Suprapubic skin (tissue), 4 donors: ENCODE measurements at regions not wholly inside any gene's neighbourhood (a gene's known extent, or its start where the extent isn't known, plus 50 kb on each side); places are given as distances from the start of the nearest gene placed in this dataset.

ENCODE experiments used
- DNase-seq, 2 donors: peaks; one replicate each; pipeline ENCODE4 v3.0.0-alpha.2; 2019; ENCODE audit warnings: low spot score in 2 of 2
- H3K27ac ChIP-seq: fragments of 200-600 bp; sonication (generic); one replicate; pipeline ENCODE4 v1.5.1; 2019
- H3K27me3 ChIP-seq: fragments of 200-600 bp; sonication (generic); one replicate; pipeline ENCODE4 v1.5.1; 2019
- H3K36me3 ChIP-seq: fragments of 200-600 bp; sonication (generic); one replicate; pipeline ENCODE4 v1.5.1; 2019
- H3K4me1 ChIP-seq: fragments of 200-600 bp; sonication (generic); one replicate; pipeline ENCODE4 v1.5.1; 2019
- H3K4me3 ChIP-seq: fragments of 200-600 bp; sonication (generic); one replicate; pipeline ENCODE4 v1.5.1; 2019; ENCODE audit warnings: mild to moderate bottlenecking
- H3K9me3 ChIP-seq: fragments of 200-600 bp; sonication (generic); one replicate; pipeline ENCODE4 v1.5.1; 2019
- EP300 ChIP-seq: sonication (generic); formaldehyde crosslinking; IDR thresholded peaks from one replicate; pipeline ENCODE4 v1.6.1; 2017; ENCODE audit warnings: antibody characterized with exemption
- POLR2A ChIP-seq, 2 donors: fragments of 450-650 bp; IDR thresholded peaks; one replicate each; pipeline ENCODE4 v1.6.1; 2017; ENCODE audit warnings: antibody characterized with exemption in 2 of 2, mild to moderate bottlenecking in 2 of 2, moderate library complexity in 2 of 2
- POLR2AphosphoS5 ChIP-seq, 3 donors: sonication (generic); formaldehyde crosslinking; IDR thresholded peaks; one replicate each; pipeline ENCODE4 v1.6.1; 2017; ENCODE audit warnings: antibody characterized with exemption in 3 of 3
- WGBS: methylation state at CpG from one replicate; pipeline ENCODE4 v1.1.5; 2018; 5-methylcytosine and 5-hydroxymethylcytosine counted together
- TF ChIP-seq, protein P1 (sequence below), 2 donors: fragments of 200-600 bp in 1 of 2; fragments of 450-650 bp in 1 of 2; sonication (generic) in 1 of 2; IDR thresholded peaks; one replicate each; pipeline ENCODE4 v1.5.1; 2016 to 2019; ENCODE audit warnings: antibody characterized with exemption in 2 of 2, mild to moderate bottlenecking in 1 of 2, moderate library complexity in 1 of 2

- TF ChIP-seq, protein P1, sequence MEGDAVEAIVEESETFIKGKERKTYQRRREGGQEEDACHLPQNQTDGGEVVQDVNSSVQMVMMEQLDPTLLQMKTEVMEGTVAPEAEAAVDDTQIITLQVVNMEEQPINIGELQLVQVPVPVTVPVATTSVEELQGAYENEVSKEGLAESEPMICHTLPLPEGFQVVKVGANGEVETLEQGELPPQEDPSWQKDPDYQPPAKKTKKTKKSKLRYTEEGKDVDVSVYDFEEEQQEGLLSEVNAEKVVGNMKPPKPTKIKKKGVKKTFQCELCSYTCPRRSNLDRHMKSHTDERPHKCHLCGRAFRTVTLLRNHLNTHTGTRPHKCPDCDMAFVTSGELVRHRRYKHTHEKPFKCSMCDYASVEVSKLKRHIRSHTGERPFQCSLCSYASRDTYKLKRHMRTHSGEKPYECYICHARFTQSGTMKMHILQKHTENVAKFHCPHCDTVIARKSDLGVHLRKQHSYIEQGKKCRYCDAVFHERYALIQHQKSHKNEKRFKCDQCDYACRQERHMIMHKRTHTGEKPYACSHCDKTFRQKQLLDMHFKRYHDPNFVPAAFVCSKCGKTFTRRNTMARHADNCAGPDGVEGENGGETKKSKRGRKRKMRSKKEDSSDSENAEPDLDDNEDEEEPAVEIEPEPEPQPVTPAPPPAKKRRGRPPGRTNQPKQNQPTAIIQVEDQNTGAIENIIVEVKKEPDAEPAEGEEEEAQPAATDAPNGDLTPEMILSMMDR (IDR thresholded peaks at IDR 0.05) = no peak
- TF ChIP-seq POLR2A (IDR thresholded peaks at IDR 0.05) (no peak), EP300 (no peak), POLR2AphosphoS5 (IDR thresholded peaks at IDR 0.05) (no peak)
- H3K36me3 ChIP-seq = no peaks in the 10 kb centered on the region
- 46% methylated on average over 6 of the region's 6 CpGs for WGBS
- H3K9me3 ChIP-seq = no peaks in the 10 kb centered on the region
- no peak overlapping the region for H3K4me3 ChIP-seq
- H3K27me3 ChIP-seq = no peaks in the 10 kb centered on the region
- no peaks in the 10 kb centered on the region for H3K4me1 ChIP-seq
- DNase-seq = no peak
- H3K27ac ChIP-seq = no peak overlapping the region
Measured at GRCh38 chr9:18037981-18038380, 436.0 kb upstream of the ADAMTSL1 start.

- Histone ChIP-seq H3K36me3 (no peaks in the 10 kb centered on the region), H3K27me3 (no peaks in the 10 kb centered on the region), H3K4me3 (no peak overlapping the region), H3K4me1 (no peaks in the 10 kb centered on the region), H3K9me3 (no peaks in the 10 kb centered on the region), H3K27ac (no peak overlapping the region)
- TF ChIP-seq EP300 = no peak
- 90% methylated on average over 2 of the region's 2 CpGs for WGBS
- no peak for DNase-seq
Measured at GRCh38 chr9:18040327-18040726, 433.6 kb upstream of the ADAMTSL1 start.

DNA sequence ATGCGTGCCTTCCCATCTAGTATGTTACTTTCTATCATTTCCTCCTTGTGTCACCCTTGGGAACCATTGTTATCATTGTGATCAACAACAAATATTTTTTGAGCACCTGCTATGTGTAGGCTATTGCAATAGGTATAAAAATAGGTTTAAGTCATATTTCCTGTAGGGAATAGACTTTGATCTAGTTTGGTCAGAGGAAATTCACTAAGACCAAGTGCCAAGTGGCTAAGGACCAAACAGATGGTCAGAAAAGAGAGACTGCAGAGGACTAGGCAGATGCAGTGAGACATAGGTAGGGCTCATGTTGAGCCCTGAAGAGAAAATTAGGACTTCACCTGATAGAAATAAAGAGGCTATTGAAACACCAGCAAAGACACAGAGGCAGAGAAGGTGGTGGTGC is 430.0 kb upstream of the ADAMTSL1 start:
- WGBS = 92% methylated on average over 1 of the region's 1 CpG
- Histone ChIP-seq H3K9me3 (no peaks in the 10 kb centered on the region), H3K4me1 (no peaks in the 10 kb centered on the region), H3K36me3 (no peaks in the 10 kb centered on the region), H3K4me3 (no peak overlapping the region), H3K27me3 (no peaks in the 10 kb centered on the region), H3K27ac (no peak overlapping the region)
- TF ChIP-seq, protein P1 (IDR thresholded peaks at IDR 0.05) = no peak
- no peak for TF ChIP-seq POLR2AphosphoS5 (IDR thresholded peaks at IDR 0.05)
- TF ChIP-seq EP300 = no peak
- TF ChIP-seq POLR2A (IDR thresholded peaks at IDR 0.05) = no peak
- DNase-seq = no peak

DNA sequence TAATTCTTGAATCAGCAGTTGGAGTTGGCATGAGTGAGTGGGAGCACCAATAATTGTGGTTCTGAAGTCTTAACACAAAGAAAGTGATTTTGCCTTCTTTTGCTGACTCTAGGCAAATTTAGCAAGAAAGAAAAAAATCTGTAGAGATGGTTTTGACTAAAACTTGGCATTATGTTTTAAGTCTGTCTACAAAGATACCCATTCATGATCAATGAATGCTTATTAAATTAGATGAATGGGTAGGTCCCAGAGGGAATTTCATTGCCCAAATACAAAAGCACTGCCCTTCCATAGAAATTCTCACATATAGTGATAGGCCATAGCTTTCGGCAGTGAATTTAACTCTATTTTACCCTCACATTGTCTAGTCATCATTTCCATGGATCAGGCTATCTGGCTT is 428.6 kb upstream of the ADAMTSL1 start:
- WGBS = 75% methylated on average over 1 of the region's 1 CpG
- no peak for DNase-seq
- TF ChIP-seq EP300 = no peak
- TF ChIP-seq POLR2AphosphoS5 (IDR thresholded peaks at IDR 0.05) = no peak
- TF ChIP-seq, protein P1 (IDR thresholded peaks at IDR 0.05) = no peak
- TF ChIP-seq POLR2A (IDR thresholded peaks at IDR 0.05) = no peak
- no peaks in the 10 kb centered on the region for H3K9me3 ChIP-seq
- H3K4me1 ChIP-seq = no peaks in the 10 kb centered on the region
- no peak overlapping the region for H3K27ac ChIP-seq
- H3K4me3 ChIP-seq = no peak overlapping the region
- no peaks in the 10 kb centered on the region for H3K27me3 ChIP-seq
- H3K36me3 ChIP-seq = no peaks in the 10 kb centered on the region

- no peak overlapping the region for H3K4me3 ChIP-seq
- H3K27ac ChIP-seq = no peak overlapping the region
- no peak for DNase-seq
- TF ChIP-seq, protein P1 (IDR thresholded peaks at IDR 0.05) = no peak
- no peak for TF ChIP-seq POLR2A (IDR thresholded peaks at IDR 0.05)
- TF ChIP-seq POLR2AphosphoS5 (IDR thresholded peaks at IDR 0.05) = no peak
- no peak for TF ChIP-seq EP300
- no peaks in the 10 kb centered on the region for H3K4me1 ChIP-seq
- no peaks in the 10 kb centered on the region for H3K9me3 ChIP-seq
- H3K27me3 ChIP-seq = no peaks in the 10 kb centered on the region
- no peaks in the 10 kb centered on the region for H3K36me3 ChIP-seq
- WGBS = 79% methylated on average over 1 of the region's 1 CpG
Measured at GRCh38 chr9:18046068-18046467, 427.9 kb upstream of the ADAMTSL1 start.

DNA sequence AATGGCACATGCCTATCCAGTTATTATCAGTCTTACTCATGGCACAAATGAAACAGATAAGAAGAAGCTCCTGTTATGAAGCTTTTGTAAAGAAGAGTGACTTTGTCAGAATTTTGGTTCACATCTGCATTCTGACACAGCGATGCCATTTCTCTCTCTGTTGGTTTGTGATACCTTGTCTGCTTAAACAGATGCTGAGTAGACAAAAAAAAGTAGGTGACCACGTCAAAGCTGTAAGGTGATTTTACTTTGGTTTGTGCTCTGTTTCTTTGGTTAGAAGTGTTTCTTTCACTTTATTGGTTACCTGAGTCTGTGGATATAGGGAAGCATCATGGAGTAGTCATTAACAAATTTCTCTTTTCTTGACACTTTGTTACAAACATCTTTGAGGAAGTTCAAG is 422.3 kb upstream of the ADAMTSL1 start:
- H3K4me3 ChIP-seq = no peak overlapping the region
- no peak for TF ChIP-seq POLR2A (IDR thresholded peaks at IDR 0.05)
- no peak for TF ChIP-seq EP300
- TF ChIP-seq POLR2AphosphoS5 (IDR thresholded peaks at IDR 0.05) = no peak
- TF ChIP-seq, protein P1 (IDR thresholded peaks at IDR 0.05) = no peak
- H3K27ac ChIP-seq = no peak overlapping the region
- H3K4me1 ChIP-seq = no peaks in the 10 kb centered on the region
- WGBS = 81% methylated on average over 2 of the region's 2 CpGs
- H3K27me3 ChIP-seq = no peaks in the 10 kb centered on the region
- no peaks in the 10 kb centered on the region for H3K9me3 ChIP-seq
- no peak for DNase-seq
- H3K36me3 ChIP-seq = no peaks in the 10 kb centered on the region
